HG02885 (cell line): ENCODE measurements at regions not wholly inside any gene's neighbourhood (a gene's known extent, or its start where the extent isn't known, plus 50 kb on each side); places are given as distances from the start of the nearest gene placed in this dataset.

Experiments
- ATAC-seq: cut with Tn5 transposase; IDR thresholded peaks from one replicate; pipeline ENCODE4 v1.9.1; 2021; ENCODE audit warnings: mild to moderate bottlenecking; ENCODE audit not compliant: unreplicated experiment, poor library complexity

DNA sequence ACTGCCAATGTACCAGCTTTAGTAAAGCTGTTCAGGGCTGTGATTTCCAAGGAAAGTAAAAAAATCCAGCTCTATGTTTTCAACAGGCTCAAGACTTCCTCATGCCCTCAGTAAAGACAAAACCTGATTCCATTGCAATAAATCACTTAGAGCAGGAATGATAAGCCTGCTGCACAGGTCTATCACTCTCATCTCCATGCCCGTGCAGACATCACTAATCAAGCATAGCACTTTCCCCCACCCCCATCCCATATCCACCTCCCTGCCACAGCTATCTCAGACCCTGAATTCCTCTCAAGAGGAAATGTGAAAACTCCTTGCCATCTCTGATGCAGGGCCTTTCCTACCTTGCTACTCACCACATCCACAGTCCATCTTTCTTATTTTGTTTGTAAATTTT is 554.9 kb downstream of the MAFB start:
- ATAC-seq, result no peak

DNA sequence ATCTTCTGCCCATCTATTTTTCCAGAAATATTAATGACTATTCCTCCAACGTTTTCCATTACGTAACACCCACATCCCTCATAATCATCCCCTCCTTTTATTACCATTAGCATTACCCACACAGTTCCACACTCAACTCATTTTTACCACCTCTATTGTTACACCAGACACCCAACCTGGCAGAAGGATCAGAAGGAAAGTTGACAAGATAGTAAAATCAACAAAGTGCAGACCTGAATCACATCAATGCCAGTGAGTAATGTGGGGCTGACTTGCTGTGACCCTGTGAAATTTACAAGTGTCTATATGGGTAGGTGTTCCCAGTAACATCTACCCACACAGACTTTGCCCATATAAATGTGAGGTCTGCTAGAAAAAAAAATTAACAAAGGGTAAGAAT is 568.2 kb downstream of the MAFB start:
- no peak for ATAC-seq

DNA sequence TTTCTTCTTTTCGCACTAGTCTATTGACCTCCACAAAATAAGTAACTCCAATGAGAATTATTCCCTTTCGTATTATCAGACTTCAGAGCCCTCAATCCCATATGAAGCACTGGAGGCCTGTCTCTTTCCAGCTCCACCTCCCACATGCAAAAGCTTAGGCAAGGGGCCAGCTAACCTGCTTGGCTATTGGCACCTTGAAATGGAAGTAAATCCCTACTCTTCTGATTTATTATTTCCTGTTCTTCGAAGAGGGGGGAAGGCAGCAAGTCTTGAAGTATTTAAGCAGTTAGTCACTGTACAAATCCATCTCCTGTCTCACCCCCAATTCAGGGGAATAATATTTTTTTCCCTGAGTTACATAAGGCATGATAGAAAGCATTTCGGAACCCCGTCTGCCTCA is 577.8 kb downstream of the MAFB start:
- no peak for ATAC-seq

DNA sequence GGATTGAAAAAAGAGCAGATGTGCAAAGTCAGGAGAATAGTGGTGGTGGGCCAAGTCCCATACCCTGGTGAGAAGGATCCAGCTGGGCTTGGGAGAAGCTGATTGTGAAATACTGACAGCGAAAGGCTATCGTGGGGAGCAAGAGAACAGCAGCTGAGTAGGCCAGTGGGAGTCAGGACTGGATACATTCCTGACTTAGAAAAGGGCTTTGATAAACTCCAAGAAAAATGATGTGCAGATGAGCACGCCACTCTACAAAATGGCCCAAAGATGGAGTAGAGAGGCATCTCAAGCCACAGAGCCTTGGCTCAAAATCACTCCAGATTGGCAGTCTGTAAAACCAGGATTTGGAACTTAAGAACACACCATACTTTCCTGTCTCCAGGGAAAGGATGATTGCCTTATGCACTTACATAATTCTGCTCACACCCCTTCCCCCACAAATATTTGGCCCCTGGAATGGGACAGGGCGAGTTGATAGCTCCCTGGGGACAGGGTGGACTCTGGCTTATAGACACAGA is 578.7 kb downstream of the MAFB start:
- no peak for ATAC-seq

DNA sequence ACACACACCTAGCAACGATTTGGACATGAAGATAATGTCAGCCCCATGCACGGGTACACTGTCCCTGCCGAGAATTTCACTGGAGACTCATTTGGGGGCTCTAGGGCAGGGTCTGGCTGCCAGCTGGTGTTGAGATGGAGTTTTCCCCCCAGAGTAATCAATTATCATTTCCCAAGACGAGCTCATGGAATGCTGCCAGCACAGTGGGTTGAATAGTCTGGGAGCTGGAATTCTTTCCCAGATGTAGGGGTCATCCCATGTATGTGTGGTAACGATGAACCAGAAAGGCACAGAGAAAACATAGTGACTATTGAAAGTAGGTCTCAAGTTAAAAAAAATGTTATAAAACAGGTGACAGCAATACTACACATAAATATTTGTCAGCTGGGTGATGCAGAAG is 579.9 kb downstream of the MAFB start:
- no peak for ATAC-seq

DNA sequence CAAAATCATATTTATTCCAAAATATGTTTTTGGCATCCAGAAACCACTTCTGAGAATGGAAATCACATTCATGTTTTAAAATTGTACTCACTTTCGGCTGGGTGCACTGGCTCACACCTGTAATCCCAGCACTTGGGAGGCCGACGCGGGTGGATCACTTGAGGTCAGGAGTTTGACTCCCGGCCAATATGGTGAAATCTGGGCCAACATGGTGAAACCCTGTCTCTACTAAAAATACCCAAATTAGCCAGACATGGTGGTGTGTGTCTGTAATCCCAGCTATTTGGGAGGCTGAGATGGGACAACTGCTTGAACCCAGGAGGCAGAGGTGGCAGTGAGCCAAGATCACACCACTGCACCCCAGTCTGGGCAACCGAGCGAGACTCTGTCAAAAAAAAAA is 580.7 kb downstream of the MAFB start:
- ATAC-seq, result no peak

DNA sequence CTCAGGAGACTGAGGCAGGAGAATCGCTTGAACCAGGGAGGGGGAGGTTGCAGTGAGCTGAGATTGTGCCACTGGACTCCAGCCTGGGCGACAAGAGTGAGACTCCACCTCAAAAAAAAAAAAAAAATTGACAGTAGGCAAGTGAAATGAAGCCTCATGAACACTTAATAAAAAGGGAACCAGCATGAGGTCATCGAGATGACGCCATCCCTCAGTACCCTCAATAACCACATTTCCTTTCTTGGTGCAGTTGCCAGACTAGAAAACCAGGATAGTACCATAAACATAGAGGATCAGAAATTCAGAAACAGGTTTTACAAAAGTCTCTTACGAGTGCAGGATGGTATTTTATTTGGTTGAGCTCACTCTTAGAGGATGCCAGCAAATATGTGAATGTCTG is 584.1 kb downstream of the MAFB start:
- ATAC-seq, result no peak

DNA sequence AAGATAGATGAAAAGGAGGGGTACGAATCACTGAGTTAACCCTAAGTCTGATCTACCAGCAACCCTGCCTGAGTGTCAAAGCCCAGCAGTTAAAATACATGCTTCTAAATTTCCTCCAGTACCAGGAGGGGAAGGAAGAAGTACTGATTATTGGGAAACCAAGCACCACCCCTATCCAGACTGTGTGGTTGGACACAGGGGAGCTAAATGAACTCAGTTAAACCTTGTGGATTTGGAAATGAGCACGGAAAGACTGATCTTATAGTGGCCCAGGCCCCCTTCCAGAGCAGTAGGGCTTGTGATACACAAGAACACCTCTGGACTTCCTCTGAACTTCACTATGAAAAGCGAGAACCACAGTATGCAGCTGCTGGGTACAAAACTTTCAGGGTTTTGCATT is 585.6 kb downstream of the MAFB start:
- ATAC-seq, result no peak

DNA sequence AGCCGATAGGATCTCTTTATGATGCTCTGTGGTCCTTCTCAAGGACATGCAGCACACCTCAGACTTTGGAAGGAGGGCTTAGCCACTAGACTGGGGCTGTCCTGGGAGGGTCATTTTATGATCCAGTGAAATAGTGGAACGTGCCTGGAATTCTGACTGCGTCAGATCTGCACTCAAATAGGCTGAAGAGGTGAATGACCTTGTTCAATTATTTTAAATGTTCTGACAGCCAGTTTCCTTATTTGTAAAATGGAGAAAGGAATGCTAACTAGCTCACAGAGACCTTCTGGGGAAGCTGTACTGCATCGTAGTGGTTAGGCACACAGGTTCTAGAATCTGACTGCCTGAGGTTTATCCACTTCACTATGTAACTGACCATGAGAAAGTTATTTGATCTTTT is 587.5 kb downstream of the MAFB start:
- no peak for ATAC-seq

DNA sequence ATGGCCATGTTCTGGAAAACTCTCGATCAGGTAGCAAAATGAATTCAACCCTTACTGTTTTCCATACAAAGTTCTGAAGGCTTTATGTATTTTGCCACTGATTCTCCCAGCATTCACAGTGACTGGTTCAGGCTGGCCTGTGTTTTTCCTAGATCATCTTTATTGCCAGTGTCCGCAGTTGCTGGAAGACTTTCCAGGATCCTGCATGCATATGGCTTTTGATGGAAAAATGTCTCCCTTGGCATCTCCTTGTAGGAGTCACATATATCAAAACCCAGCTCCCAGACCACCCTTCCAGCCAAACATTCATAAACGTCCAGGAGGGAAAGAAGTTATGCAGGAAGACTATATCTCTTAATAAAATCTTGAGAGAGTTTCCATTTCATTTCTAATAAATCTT is 588.8 kb downstream of the MAFB start:
- no peak for ATAC-seq

DNA sequence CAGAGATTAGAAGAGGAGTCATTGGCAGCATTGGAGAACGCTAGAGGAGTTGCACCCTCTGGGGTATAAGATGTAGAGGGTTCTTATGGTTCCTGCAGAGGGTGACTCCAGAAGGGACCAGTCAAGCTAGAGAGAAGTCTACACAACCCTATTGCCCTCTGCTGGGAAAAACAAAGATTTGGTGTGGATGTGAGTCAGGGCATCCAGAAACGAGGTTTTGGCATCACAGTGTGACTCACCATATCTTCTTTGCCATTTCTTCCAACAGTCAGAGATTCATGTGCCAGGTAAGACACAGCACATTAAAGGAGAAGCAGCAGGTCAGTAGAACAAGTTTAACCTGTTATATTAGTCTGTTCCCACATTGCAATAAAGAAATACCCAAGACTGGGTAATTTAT is 598.8 kb downstream of the MAFB start:
- no peak for ATAC-seq

DNA sequence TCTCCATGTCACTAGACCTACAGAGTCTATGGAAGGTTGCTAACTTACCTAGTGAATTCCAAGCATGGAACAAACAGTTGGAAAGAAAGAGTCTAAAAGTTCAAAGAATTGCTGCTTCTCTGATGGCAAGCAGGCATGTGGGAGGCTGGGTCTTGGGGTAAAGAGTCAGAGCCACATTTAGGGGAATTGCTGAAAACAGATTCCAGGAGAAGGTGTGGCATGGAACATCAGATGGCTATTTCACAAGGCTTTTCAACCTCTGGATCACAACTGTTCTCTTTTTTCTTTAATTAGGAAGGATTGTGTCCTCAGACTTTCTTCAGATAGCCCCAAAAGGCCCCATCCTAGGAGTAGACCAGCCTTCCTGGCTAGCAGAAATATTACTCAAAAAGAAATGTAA is 601.5 kb downstream of the MAFB start:
- ATAC-seq, result no peak

DNA sequence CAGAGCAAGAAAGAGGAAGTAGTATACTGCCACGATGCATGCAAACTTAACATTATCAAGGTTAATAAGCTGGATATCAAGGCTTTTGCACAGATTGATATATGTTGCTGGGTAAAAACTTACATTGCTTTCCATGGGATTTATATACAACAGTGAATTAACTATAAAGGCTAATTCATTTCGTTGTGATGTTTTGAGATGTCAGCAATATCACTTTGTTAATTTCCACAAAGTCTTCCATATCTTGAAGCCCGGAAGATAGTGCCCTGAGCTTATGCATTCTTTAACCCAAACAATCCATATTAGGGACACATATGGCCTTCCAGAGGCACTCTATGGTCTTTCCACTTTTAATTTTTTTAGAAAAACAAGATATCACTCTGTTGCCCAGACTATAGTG is 603.5 kb downstream of the MAFB start:
- no peak for ATAC-seq

DNA sequence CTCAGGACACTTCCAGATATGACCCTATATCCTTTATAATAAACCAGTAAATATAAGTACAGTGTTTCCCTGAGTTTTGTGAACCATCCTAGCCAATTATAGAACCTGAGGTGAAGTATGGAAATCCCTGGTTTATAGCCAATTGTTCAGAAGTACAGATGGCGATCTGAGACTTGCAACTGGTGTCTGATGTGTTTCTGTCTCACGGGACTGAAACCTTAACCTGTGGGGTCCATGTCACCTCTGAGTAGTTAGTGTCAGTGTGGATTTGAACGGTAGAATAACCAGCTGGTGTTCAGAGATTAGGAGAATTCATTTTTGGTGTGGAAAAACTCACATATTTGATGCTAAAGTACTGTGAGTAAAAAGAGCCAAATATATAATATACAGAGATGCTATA is 606.6 kb downstream of the MAFB start:
- no peak for ATAC-seq

DNA sequence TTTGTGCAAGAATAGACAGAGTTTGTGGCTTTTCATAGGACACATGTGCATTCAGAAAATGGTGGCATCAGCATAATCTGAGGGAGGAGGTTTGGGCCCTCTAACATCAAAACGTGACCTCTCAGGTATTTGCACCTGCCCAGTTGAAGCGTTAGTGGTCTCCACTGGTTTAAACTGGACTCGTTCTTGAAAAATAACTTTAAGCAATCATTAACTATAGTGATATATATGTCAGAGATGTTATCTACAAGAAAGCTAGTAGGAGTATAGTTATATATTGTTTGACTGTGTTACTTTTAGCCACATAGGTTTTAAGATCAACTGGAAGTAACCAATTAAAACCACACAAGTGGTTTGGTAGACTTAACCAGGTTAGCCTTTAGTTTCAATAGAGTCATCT is 607.4 kb downstream of the MAFB start:
- no peak for ATAC-seq

DNA sequence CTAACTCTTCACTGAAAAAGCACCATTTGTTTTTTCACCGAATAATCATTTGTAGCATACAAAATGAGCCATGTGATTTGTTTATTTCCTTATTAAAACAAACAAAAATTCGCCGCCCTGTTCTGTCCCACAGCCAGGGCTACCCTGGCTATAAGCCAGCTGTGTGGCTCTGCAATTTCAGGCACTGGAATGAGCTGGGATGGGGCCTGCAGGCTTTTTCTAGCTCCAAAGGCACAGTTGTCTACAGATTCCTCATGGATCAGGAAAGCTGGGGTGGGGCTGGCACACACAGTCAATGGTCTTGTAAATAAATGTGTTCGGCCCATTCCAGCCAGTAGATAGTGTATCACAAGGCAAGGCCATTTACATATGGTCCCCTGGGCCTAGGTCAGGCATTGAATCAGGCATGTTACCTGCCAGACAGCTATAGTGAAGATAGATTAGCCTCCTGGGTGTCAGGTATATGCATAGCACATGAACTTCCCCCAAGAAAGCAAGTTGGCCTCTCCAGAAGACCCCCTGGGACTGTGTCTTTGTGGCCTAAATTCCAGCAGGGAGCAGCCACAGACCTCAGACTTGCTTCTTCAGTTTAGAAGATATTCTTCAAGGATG is 608.9 kb downstream of the MAFB start:
- ATAC-seq, result no peak

DNA sequence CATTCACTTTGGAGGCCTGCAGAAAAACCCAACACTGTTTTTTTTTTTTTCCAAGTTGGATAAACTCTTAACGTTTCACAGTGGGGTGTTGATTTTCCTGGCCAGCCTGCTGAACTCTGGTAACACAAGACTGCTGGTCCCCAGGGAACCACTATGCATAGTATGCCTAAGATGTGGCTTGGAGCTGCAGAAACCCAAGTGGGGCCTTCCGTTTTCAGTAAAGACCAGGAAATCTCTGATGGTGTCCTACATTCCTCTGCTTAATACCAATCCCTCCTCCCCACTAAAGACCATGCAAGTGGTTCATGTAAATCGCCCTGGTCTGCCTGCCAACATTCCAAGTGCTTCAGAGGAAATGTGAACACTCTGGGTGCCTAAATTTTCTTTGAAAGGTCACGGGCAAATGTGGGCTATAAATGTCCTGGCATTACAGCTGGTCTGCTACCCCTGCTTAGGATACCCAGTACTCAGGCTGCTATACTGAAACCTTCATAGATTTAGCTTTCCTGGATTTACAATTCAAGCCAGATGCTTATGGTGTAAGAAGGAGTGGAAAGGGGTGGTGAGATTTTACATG is 615.4 kb downstream of the MAFB start:
- ATAC-seq, result no peak

DNA sequence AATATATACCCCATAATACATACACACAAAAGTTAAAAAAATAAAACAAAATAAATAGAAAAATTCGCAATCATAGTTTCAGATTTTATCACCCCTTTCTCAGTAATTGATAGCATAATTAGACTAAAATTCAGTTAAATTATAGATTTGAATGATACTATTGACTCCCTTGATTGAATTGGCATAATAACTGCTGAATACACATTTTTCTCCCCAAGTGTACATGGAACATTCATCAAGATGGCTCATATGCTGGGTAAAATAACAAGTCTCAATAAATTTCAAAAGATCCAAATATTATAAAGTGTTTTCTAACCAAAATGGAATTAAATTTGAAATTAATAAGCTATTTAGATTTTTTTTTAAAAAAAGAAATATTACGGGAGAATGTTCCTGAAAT is 616.1 kb downstream of the MAFB start:
- no peak for ATAC-seq

DNA sequence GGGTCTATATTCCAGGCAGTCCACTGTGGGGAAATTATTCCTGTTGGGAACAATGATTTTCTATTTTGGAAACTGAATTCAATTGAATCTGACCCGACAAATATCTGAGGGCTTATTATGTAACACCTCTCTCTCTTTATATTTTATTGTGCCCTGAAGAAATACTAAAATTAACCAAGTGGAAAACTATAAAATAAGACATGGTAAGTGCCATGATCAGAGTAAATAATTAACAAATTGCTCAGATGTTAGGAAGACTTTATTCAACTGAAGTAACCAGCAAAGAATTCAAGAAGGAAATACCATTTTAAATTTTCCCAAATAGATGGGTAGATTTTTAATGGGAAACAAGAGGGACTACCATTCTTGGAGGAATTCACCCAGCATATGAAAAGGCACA is 632.9 kb downstream of the MAFB start:
- ATAC-seq, result no peak

DNA sequence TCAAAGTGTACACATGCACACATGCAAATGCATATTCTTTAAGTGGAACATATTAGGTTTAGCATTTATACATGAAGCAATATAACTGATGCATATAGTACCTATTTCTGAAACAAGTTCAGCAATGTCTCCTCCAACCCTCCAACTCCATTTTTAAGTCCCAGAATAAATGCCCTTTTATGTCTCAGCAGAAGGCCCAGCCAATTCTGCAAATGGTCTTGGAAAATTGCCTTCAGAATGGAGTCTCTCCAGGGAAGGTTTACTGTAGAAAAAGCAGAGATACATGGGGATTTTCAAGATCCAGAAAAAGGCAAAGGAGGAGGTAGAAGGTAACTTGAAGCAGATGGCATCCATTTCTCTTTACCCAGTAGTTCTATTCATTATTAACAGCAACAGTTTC is 633.3 kb downstream of the MAFB start:
- ATAC-seq, result no peak

DNA sequence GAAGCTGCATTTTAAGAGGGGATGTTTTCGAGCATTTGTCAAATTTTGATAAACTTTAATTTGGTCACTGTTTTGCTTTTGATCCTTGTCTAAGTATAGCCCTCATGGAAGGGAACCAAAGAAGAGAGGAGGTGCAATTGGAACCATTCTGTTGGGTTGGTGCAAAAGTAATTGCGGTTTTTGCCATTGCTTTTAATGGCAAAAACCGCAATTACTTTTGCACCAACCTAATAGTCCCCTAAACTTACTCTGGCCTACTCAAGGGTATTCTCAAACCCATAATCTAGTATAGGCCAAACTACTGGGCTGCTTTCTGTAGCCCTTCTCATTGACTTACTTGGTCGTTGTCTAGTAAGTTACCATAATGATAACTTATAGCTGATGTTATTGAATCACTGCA is 634.7 kb downstream of the MAFB start:
- ATAC-seq, result no peak

DNA sequence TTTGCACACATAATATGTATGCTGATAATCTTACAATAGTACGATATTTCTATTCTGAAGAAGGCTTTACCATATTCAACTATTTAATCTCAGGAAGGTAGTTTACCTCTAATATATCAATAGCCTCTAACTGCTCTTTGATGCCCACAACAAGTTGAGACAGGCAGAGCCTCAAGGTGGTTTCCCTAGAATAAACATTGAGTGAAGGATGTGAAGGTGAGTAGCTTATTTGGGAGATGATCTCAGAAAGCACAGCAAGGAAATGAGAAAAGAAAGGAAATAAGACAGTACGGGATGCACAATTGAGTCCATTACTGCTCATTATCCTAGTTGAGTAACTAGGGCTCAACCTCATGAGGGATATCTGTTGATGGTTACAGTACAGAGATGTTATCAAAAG is 638.4 kb downstream of the MAFB start:
- no peak for ATAC-seq

DNA sequence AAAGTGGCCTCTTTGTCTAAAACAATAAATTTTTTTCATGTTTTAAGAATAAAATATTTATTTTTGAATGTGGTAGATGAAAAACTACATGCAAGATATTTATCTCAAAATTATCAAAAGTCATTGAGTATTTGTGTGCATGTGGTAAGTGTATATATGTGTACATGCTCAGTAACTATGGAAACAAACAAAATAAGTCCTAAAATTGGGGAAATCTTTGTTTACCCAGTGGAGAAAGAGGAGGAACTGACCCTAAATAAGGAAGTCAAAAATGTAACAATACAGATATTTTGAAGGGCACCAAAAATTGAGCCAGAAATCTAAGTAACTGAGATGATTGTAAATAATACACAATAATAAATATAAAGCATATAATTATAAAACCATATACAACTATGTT is 639.2 kb downstream of the MAFB start:
- no peak for ATAC-seq
